GM19467 (cell line): ENCODE measurements at regions not wholly inside any gene's neighbourhood (a gene's known extent, or its start where the extent isn't known, plus 50 kb on each side); places are given as distances from the start of the nearest gene placed in this dataset.

Experiments used
- ATAC-seq: cut with Tn5 transposase; IDR thresholded peaks from one replicate; pipeline ENCODE4 v1.9.1; 2021; ENCODE audit warnings: mild to moderate bottlenecking, moderate library complexity; ENCODE audit not compliant: unreplicated experiment

DNA sequence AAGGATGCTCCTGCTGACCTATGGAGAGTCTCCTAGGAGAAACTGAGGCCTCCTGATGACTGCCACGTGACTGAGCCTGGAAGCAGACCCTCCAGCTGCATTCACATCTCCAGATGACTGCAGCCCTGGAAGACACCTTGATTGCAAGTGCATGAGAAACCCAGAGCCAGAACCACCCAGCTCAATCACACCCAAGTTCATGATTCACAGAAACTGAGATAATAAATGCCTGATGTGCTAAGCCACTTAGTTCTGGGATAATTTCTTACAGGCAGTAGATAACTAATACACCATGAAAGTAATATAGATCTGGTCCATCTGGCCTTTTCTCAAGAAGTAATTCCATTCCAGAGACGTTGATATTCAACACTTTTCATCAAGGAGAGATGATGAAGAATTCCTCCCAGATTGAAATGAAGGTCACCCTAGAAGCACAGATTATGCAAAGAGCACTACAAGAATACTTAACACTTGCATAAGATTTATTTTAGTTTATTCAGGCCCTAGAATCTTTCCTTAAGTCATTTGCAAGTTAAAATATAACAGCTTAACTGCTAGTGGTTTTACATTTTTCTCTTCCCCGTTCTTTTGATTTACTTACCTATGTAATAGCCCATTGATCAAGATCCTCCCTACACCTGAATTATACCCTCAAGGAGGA is 208.2 kb upstream of the INHBA start:
- ATAC-seq = no peak

DNA sequence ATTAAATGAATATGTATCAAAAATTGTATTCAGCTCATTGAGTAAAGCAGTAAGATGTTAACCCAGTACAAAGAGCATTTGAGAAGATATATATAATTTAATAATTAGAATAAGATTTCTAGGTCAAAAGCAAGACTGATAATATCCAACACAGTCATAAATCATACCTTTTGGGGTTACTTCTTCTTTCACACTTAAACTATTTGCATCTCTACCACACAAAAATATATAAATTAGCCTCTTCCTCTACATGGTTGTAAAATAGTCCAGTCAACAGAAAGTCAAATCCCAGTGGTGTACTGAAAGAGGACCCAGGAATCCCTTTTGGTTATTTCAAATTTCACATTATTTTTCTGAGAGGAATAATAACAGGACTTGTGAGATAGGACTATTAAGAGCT is 204.6 kb upstream of the INHBA start:
- no peak for ATAC-seq

DNA sequence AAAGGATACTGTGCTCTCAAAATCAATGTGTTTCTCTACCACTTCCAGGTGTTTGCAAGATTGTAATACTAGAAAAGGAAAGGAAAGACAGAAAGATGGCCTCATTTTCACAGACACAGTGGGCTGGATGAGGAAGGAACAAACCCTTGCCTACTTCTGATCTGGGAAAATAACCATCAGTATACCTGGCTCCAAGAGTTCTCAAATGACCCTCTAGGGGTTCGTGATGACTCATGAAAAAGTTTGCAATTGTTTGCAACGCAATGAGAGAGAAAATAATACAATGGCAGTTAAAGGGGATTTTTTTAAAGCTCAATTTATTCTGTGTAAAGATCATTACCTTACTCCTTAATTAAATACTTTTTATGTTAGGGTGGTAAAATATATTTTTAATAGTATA is 197.6 kb upstream of the INHBA start:
- no peak for ATAC-seq

DNA sequence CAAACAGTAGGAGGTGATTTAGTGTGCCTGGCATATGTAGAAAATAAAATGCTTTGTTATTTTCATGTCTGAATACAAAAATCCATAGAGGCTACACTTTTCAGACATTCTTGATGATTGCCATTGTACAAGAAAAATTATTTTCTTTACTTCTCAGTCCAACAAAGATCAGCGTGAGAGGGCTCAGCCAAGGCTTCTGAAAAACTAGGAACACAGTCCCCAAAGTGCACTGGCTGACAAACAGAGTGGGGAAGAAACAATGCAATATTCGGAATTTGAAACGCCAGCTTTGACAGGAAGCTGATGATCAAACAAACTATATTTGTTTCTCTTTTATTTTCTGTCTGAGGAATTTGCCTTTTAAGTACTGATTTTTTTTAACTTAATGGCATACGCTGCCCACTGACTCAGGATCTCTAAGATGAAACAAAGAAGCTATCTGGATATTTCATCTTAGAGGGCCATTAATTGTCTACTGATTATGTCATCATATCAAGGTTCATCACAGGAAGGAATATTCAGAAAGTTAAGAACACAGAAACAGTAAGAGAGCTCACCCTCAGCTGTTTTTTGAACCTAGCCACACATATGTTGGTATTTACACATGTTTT is 197.0 kb upstream of the INHBA start:
- ATAC-seq = no peak

DNA sequence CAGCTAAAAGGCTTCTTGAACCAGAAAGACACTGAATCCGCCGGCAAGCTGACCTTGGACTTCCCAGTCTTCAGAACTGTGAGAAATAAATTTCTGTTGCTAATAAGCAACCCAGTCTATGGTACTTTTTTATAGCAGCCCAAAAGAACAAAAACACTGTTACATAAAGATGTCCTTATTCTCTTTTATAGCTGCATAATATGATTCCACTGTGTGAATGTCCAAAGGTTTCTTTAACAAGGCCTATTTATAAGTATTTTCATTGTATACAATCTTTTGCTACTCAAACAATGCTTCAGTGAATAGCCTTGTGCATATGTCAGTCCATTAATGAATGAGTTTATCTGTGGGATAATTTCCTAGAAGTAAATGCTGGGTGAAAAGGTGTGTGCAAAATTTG is 190.8 kb upstream of the INHBA start:
- no peak for ATAC-seq

DNA sequence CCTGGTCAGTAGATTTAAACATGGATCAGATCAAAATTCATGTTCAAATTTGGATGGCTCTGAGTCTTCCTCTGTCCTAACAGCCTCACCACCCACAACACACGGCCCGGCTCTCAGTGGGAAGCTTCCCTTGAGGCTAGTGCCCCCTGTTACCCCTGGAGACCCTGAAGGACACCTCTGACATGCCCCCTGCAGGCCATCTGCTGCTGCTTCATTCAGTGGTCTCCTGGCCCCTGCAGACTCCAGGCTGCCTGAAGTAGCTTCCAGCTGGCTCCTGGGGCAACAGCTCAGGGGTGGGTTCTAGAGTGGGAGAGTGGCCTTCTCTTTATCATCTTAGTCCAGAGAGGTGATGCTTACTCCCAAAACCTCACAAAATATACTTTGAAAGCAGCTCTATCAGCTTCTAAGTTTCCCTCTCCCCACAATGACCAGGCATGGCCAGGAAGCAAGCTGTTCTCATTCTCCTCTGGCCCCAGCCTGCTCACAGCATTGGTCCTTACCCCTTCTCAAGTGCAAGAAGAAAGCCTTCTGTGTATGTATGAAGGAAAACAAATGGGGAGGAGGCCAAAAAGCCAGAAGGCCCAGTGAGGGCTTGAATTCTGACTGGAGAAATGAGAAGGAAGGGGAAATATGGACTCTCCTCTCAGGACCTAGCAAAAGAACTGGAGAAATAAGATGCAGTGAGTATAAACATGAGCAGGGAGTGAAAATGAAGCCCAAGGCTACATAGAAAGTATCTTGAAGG is 189.6 kb upstream of the INHBA start:
- no peak for ATAC-seq

DNA sequence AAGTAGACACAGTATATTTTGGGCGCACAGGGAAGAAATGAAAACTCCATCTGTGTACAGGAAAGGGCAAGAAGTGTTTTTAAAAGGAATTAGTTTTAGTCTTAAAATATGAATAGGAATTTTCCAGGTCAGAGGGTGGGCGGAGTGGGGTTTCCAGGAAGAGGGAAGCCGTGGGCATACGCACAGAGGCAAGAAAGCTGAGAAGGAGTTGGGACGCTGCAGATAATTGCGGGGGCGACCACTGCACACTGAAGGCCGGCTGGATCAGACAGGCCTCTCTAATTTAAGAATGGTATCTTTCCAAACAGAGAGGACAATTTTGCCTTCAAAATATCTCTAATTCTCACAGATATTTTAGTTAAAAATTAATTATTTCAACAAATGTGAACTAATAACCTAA is 189.1 kb upstream of the INHBA start:
- ATAC-seq = no peak

DNA sequence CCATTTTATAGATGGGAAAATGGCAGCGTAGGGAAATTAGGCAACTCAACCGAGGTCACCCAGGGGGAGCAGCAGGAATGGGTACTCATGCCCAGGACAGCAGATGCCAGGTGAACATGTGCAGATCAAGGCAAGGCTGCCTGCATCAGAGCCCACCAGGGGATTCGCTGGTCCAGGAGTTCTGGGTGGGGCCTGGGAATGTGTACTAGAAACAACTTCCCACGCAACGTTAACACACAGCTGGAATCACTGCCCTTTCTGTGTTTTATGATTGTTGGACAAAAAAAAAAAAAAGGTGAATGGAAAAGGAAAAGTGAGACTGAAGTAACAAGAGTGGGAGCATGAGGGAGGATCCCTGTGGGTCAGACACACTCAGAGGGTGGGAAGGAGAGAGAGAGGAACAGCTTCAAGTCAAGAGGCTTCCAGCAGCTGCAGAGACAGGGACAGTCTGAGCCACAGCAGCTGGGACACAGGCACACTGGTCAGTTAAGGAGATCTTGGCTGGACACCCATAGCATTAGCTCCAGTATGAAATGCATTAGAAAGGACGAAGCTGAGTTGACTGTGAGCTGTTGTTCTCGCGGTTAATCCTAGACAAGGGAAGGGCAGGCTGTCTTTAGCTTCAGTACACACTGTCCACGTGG is 187.9 kb upstream of the INHBA start:
- no peak for ATAC-seq

DNA sequence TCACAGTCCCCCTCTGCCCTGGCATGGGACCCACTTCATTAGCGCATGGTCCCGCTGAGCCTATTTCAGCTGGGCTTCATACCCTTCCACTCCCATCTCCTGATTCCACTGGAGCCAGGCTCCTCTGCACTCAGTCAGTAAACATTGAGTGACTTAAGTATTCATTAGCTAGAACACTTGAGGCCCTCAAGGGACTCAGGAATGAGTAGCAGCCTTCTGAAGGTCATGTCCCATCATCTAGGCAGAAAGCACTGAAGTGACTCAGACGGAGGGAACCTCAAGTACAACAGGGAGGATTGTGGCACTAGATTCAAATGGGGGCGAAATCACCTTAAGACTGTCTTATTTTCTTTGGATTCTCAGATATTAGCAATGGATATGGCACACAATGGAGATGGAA is 186.6 kb upstream of the INHBA start:
- ATAC-seq = peak; percentile 5

DNA sequence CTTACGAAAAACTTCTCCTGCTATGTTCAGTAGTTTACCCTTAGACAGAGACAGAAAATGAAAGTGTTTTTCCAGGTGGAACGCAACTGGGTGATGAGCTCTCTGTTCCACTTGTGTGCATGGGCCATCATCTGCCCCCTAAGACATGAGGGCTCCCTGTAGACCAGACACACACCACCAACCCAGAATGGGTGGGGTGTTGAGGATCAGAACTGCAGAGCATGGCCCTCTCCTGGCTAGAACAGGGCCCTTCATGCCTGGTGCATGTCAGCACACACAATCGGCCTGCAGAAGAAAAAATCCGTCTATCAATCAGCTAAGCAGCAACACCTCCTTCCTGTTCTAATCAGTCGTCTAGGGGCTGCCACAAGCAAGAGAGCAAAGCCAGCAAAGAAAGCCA is 186.2 kb upstream of the INHBA start:
- peak; percentile 64 for ATAC-seq

DNA sequence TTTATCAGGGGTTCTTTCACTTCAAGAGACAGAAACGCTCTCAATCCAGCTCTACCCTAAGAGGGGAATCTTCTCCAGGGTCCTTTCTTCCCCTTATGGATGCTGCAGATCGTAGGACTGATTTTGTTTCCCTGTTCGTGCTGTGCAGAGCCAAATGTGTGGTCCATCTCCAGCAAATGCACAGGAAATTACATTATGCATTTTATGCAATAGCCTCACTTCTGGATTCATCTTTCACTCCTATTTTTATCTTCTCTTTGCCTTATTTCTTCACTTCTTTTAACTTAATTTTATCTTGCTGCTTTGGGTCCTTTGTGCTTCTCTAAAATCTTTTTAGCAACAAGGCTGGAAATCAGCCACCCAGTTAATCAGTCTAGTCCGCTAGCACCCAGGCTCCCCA is 184.5 kb upstream of the INHBA start:
- no peak for ATAC-seq

DNA sequence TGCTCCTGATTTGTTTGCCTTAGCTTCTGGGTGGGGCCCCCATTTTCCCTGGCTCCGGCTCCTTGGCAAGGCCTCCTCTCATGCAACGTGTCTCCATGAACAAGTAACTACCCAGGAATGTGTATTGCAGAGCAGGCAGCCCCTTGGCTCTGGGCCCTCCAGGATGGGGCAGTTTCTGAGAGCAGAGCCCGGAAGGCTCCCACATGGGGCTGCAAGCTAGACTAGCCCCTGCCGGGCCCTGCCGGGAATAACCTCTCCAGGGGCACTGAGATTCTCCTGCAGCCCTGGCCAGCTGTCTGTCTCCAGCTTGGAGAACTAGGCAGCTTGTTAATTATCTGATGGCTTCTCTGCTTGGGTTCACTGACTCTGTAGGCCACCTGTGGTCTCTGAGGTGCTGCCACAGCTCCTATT is 184.0 kb upstream of the INHBA start:
- no peak for ATAC-seq

DNA sequence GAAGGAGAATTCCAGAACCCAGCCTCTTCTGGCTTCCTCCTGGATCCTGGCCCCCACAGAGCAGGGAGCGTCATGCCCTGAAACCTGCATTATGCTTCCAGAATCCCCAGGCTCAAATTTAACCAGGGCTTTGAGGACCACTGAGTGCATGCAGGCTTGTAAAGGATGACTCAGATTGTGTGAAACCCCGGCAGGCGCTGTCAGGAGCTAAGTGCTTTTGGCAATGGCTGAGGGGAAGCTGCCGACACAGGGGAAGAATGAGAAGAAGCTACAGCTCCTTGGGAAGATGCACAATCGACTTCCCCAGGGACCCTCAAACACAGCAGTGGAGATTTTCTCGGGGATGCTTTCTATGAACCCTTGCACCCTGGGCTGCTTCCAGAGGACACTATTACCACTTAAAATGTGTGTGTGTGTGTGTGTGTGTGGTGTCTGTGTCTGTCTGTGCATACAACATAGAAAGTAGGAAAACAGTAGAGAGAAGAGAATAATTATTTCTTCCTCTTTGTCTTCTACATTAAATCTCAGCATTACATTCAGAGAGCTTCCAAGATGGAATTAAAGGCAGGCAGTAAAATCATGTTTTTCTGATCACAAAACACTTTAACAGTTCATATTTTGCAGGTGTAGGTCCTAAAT is 183.5 kb upstream of the INHBA start:
- ATAC-seq = no peak

DNA sequence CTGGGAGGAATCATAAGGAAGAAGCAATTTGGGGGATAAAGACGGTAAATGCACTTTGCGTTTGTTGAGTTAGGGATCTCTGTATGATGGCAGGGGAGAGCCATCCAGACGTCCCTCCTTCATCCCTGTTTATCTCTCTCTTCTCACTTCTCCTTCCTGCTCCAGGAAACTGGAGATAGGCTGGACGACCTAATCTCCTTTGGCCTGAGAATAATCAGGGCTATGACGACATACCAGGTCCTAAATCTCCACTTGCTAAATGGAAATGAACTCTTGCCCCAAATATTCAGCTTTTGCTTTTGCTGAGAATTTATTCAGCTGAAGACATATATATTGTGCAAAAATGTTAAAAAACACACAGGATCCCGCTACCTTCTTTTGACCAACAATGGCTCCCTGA is 182.9 kb upstream of the INHBA start:
- ATAC-seq = no peak

DNA sequence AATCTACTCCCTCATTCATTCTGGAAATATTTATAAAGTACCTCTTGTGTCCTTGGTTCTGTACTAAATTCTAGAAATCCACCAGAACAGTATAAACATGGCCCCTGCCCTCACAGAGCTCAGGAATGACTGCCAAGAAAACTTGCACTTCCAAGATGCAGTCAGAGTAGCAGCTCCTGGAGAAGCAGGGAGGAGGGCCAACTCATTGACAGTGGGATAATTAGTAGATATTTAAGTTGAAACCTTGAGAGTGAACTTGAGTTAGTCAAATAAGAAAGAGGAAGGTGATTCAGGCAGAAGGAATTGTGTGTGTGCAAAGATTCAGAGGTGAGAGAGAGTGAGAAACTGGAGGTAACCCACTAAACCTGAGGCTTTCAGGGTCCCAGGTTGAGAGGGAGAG is 182.2 kb upstream of the INHBA start:
- no peak for ATAC-seq

DNA sequence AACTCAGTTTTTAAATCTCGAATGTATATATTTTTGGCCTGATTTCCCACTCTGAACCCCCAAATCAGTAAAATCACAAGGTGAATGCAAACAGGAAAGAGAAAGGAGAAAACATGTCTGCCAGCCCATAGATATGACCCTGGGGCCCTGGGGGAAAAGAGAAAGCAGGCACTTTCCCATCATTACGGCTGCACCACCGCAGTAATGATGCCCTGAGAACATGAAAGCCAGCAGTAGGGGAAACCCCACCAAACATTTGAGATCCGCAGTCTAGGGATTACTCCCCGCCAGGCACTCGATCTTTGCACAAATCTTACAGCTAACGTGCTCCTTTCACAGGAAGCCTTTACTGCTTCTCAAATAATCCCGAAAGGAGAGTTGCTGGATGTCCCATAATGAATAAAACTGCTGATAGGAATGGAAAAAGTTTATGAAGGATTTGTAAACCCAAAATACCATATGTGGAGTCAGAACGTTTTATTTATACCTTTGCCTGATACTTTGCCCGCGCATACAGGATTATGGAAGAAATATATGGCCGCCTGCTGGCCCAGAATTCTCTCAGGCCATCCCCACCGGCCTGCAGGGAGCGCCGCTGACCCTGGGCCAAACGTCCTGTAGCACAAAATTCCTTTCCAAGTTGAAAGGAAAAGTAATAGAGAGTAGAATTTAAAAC is 180.0 kb upstream of the INHBA start:
- peak; percentile 30 for ATAC-seq

DNA sequence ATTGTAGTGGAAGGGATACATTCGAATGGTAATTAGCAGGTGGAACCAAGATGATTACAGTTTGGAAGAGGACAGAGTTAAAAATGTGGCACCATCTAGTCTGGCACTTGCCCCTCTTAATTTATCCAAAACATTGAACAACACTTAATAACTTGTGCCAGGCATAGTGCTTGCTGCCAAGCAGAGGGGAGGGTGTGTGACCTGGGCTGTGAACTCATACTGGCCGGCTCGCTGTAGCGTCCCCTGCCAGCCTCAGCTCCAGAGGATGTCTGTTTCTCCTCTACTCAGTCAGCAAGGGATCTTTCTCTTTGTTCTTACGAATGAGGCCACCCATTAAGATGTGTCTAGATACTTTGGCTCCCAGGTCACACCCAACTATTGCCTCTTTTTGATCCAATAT is 179.4 kb upstream of the INHBA start:
- peak; percentile 5 for ATAC-seq

DNA sequence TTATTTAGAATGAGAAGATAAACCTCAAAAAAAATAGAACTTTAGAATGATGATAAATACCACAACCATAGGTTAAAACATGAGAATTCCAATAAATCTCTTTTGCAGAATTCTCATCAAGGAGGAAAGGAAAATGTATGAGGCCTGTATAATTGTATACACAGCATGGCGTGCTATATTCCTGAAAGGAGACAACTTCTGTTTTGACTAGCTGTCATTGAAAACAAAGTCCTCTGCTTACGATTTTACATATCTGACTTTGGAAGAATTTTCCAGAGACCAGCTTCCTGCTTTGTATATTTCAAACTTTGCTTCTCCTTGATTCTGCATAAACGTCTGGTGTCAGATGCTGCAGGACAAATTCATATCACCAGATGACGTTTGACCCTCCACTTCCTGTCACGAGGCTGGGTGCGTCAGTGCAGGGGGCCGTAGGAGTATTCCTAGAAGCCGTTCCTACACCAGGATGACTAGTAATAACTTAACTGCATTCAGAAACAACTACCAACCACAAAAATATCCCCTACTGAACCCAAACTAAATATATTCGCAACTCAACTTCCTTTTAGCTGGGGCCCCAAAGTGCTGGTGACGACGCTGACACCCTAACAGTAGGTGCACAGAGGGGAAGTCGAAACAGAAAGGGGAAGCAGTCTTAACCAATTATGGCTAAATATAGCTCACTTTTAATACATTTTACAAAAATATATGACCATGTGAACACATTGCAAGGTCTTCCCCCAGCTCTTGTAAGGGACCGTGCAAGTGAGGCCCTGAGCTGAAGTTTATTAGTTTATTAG is 178.6 kb upstream of the INHBA start:
- ATAC-seq = peak; percentile 97

DNA sequence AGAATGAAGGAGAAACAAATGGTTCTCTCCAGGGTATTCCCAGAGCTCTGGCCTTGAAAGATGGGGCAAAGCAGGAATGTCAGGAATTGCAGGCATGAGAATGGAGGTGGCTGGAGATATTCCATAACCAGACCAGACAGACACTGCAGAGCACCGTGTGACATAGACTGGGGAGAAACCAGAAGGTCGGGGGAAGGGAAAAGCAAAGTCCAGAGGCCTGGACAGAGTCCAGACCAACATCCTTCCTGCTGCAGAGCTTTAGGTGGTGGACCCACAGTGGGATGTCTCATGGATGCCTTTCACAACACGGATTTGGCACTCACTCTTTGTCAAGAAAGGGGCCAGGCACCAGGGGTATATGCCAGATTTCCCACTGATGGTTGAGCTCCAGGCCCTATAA is 177.2 kb upstream of the INHBA start:
- ATAC-seq = no peak

DNA sequence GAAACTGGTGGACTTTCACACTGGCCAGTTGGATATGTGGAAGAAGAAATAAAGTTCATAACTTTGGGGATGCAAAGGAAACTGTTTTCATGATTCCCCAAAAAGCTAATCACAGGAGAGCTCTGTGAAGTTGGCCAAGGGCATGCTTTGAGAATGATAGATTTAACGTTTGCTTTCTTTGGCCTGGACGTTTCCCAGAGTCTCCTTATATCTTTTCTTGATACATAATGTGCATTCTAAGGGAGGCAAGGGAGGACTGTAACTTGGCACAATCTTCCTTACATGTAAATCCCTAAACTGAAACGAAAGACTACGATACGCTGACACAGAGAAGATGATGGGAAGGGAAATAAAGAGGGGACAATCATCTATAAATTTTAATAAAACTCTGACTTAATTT is 176.5 kb upstream of the INHBA start:
- no peak for ATAC-seq
